ENCODE measurements at regions not wholly inside any gene's neighbourhood (a gene's known extent, or its start where the extent isn't known, plus 50 kb on each side); places are given as distances from the start of the nearest gene placed in this dataset.

- ChIA-PET CTCF (interaction anchor here (1.3 to 2.9 kb wide), 4 partner anchors 12 to 40 kb away, joined by 3 to 8 read pairs (median 4); no protein-coding TSS in a partner anchor), POLR2A (no interaction called here)
- H3K4me1 ChIP-seq (ENCODE audit: control insufficient read depth, extremely low read depth, insufficient read depth, low read length) = no peaks in the 10 kb centered on the region
- no peaks in the 10 kb centered on the region for H3K79me2 ChIP-seq (ENCODE audit: control insufficient read depth, insufficient read depth, low read length)
- intact Hi-C loops (cut with micrococcal nuclease) = no loop called here
- FAIRE-seq (no peak), DNase-seq (ENCODE audit: low read depth, low spot score) (no peak)
- H3K9ac ChIP-seq (replicated peaks; ENCODE audit: extremely low read depth, insufficient read depth, low read length) = no peak overlapping the region
- no peaks in the 10 kb centered on the region for H3K36me3 ChIP-seq (ENCODE audit: control insufficient read depth in 2 of 2, extremely low read depth in 1 of 2, insufficient read depth in 2 of 2, low read length in 2 of 2)
- TF ChIP-seq FOS (IDR thresholded peaks at IDR 0.05; ENCODE audit: borderline replicate concordance, insufficient read depth, low read length) (peak; percentile 45), POLR2AphosphoS5 (IDR thresholded peaks at IDR 0.05; ENCODE audit: insufficient read depth, low read depth, low read length) (no peak), GATA2 (IDR thresholded peaks at IDR 0.05; ENCODE audit: insufficient read depth, insufficient read length, low read depth, low read length) (no peak)
- no peak overlapping the region for H3K4me3 ChIP-seq (replicated peaks in 1 of 3; ENCODE audit: insufficient read depth in 1 of 3, low read depth in 1 of 3, low read length in 3 of 3)
- no peak overlapping the region for H3K4me2 ChIP-seq (ENCODE audit: insufficient read depth, low read length)
- no peak overlapping the region for H3K27ac ChIP-seq (ENCODE audit: insufficient read depth, low read depth, low read length)
- no peaks in the 10 kb centered on the region for H3K9me1 ChIP-seq (replicated peaks; ENCODE audit: control insufficient read depth, extremely low read depth, insufficient read depth, low read length)
- H2AFZ ChIP-seq (ENCODE audit: low read depth, low read length) = no peak overlapping the region
- no peaks in the 10 kb centered on the region for H3K27me3 ChIP-seq (ENCODE audit: control insufficient read depth in 2 of 2, insufficient read depth in 2 of 2, low read length in 2 of 2)
- dilution Hi-C loops (cut with MboI; ENCODE audit: extremely low pct_ligation_motif_present, low sequenced_read_pairs) = no loop called here
- no peaks in the 10 kb centered on the region for H3K9me3 ChIP-seq (replicated peaks; ENCODE audit: control insufficient read depth, insufficient read depth, low read length)
- H4K20me1 ChIP-seq (replicated peaks; ENCODE audit: control insufficient read depth, extremely low read depth, insufficient read depth, low read length) = no peaks in the 10 kb centered on the region
- BruUV-seq (replicated peaks) = no TSS peak
Observed at GRCh38 chr4:138898282-138898681, 117.3 kb upstream of the NOCT start.

GRCh38 chr4:138897811-138898226 lies 117.8 kb upstream of the NOCT start:
- CTCF ChIA-PET = interaction anchor here (1.3 to 2.9 kb wide), 3 partner anchors 12 to 27 kb away, joined by 3 to 8 read pairs (median 5); no protein-coding TSS in a partner anchor

More at GRCh38 chr4:138897811-138898226, 117.8 kb upstream of the NOCT start:
- Histone ChIP-seq H3K27me3 (ENCODE audit: control insufficient read depth in 2 of 2, insufficient read depth in 2 of 2, low read length in 2 of 2) (no peaks in the 10 kb centered on the region), H3K27ac (ENCODE audit: insufficient read depth, low read depth, low read length) (no peak overlapping the region), H3K9ac (replicated peaks; ENCODE audit: extremely low read depth, insufficient read depth, low read length) (no peak overlapping the region), H3K9me3 (replicated peaks; ENCODE audit: control insufficient read depth, insufficient read depth, low read length) (no peaks in the 10 kb centered on the region), H3K4me1 (ENCODE audit: control insufficient read depth, extremely low read depth, insufficient read depth, low read length) (no peaks in the 10 kb centered on the region), H3K4me3 (replicated peaks in 1 of 3; ENCODE audit: insufficient read depth in 1 of 3, low read depth in 1 of 3, low read length in 3 of 3) (no peak overlapping the region), H4K20me1 (replicated peaks; ENCODE audit: control insufficient read depth, extremely low read depth, insufficient read depth, low read length) (no peaks in the 10 kb centered on the region), H3K4me2 (ENCODE audit: insufficient read depth, low read length) (no peak overlapping the region), H2AFZ (ENCODE audit: low read depth, low read length) (no peak overlapping the region), H3K79me2 (ENCODE audit: control insufficient read depth, insufficient read depth, low read length) (no peaks in the 10 kb centered on the region), H3K9me1 (replicated peaks; ENCODE audit: control insufficient read depth, extremely low read depth, insufficient read depth, low read length) (no peaks in the 10 kb centered on the region), H3K36me3 (ENCODE audit: control insufficient read depth in 2 of 2, extremely low read depth in 1 of 2, insufficient read depth in 2 of 2, low read length in 2 of 2) (no peaks in the 10 kb centered on the region)
- dilution Hi-C loops (cut with MboI; ENCODE audit: extremely low pct_ligation_motif_present, low sequenced_read_pairs) (no loop called here), intact Hi-C loops (cut with micrococcal nuclease) (no loop called here)
- POLR2A ChIA-PET = no interaction called here
- DNase-seq (ENCODE audit: low read depth, low spot score) (no peak), FAIRE-seq (no peak)
- no TSS peak for BruUV-seq (replicated peaks)
- TF ChIP-seq POLR2A (IDR thresholded peaks at IDR 0.05; ENCODE audit: low read depth, low read length) (no peak), MYC (IDR thresholded peaks at IDR 0.05; ENCODE audit: low read depth, low read length) (no peak), CTCF (IDR thresholded peaks at IDR 0.05; ENCODE audit: extremely low read depth in 1 of 2, insufficient read depth in 1 of 2, low read depth in 1 of 2, low read length in 2 of 2) (no peak)
